Stimulated activated CD4-positive, alpha-beta T cell treated with anti-CD3 and anti-CD28 coated beads, Interleukin-2, amount 100 ng/mL, for 48 hours (primary cell): ENCODE measurements at regions not wholly inside any gene's neighbourhood (a gene's known extent, or its start where the extent isn't known, plus 50 kb on each side); places are given as distances from the start of the nearest gene placed in this dataset.

Source experiments
- DNase-seq, 2 donors: peaks; one replicate each; pipeline ENCODE4 v3.0.0-alpha.2; 2020

GRCh38 chr2:8157621-8158430 is 524.0 kb upstream of the ID2 start:
- no peak for DNase-seq

- DNase-seq, result no peak
Observed at GRCh38 chr2:8158711-8159110, 523.1 kb upstream of the ID2 start.

GRCh38 chr2:8159211-8159965 is 522.5 kb upstream of the ID2 start:
- no peak for DNase-seq

GRCh38 chr2:8159966-8160603 is 521.8 kb upstream of the ID2 start:
- no peak for DNase-seq

GRCh38 chr2:8160959-8161358 is 520.9 kb upstream of the ID2 start:
- DNase-seq, result no peak

- no peak for DNase-seq
Observed at GRCh38 chr2:8162552-8162951, 519.3 kb upstream of the ID2 start.

GRCh38 chr2:8165550-8165949 is 516.3 kb upstream of the ID2 start:
- DNase-seq, result no peak

GRCh38 chr2:8168022-8168717 is 513.7 kb upstream of the ID2 start:
- no peak for DNase-seq

- no peak for DNase-seq
Observed at GRCh38 chr2:8168876-8169424, 512.9 kb upstream of the ID2 start.

- DNase-seq, result no peak
Observed at GRCh38 chr2:8169443-8169842, 512.4 kb upstream of the ID2 start.

GRCh38 chr2:8170552-8171327 is 511.1 kb upstream of the ID2 start:
- DNase-seq, result no peak

- no peak for DNase-seq
Observed at GRCh38 chr2:8171608-8172007, 510.2 kb upstream of the ID2 start.

GRCh38 chr2:8172661-8173060 is 509.2 kb upstream of the ID2 start:
- no peak for DNase-seq

- no peak for DNase-seq
Observed at GRCh38 chr2:8174641-8175257, 507.1 kb upstream of the ID2 start.

- no peak for DNase-seq
Observed at GRCh38 chr2:8176887-8177286, 505.0 kb upstream of the ID2 start.

- DNase-seq, result no peak
Observed at GRCh38 chr2:8177566-8177965, 504.3 kb upstream of the ID2 start.

- no peak for DNase-seq
Observed at GRCh38 chr2:8178911-8179310, 502.9 kb upstream of the ID2 start.

- no peak for DNase-seq
Observed at GRCh38 chr2:8189316-8189715, 492.5 kb upstream of the ID2 start.

- no peak for DNase-seq
Observed at GRCh38 chr2:8190279-8190678, 491.6 kb upstream of the ID2 start.

- no peak for DNase-seq
Observed at GRCh38 chr2:8191427-8191826, 490.4 kb upstream of the ID2 start.

- no peak for DNase-seq
Observed at GRCh38 chr2:8193146-8193545, 488.7 kb upstream of the ID2 start.
